ENCODE measurements at regions not wholly inside any gene's neighbourhood (a gene's known extent, or its start where the extent isn't known, plus 50 kb on each side); places are given as distances from the start of the nearest gene placed in this dataset.

DNA sequence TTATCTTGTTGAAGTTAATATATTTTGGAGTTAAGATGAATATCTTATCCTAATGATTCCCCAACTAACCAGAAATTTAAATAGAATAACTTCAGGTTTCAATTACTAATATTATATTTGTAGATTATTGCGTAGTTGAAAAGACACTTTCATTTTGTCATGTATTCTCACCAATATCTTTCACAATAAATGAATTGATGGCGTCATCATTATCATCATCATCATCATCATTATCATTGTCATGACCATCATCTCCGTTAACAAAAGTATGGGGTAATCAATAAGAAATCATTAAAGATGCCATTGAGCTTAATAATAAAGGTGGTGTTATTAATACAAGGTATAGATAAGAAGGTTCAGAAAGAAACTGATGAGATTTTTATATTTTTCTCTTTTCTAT, 768.8 kb upstream of the SLC10A2 start:
- CTCF ChIA-PET: no interaction called here
- Histone ChIP-seq H3K27me3 (ENCODE audit: low read length) (no peaks in the 10 kb centered on the region), H3K9me3 (ENCODE audit: low read length) (no peaks in the 10 kb centered on the region), H4K20me1 (ENCODE audit: low read length) (no peaks in the 10 kb centered on the region), H3K36me3 (ENCODE audit: low read depth, low read length) (no peaks in the 10 kb centered on the region), H3K4me3 (ENCODE audit: low read length) (no peak overlapping the region), H3K27ac (ENCODE audit: low read length) (no peak overlapping the region), H2AFZ (ENCODE audit: low read length) (no peak overlapping the region), H3K4me1 (ENCODE audit: insufficient read depth, low read length) (no peaks in the 10 kb centered on the region), H3K9ac (ENCODE audit: low read length) (no peak overlapping the region), H3K9me2 (replicated peaks; ENCODE audit: low read length) (no peaks in the 10 kb centered on the region), H3K4me2 (ENCODE audit: low read length) (no peak overlapping the region), H3K79me2 (ENCODE audit: low read length) (no peaks in the 10 kb centered on the region), H3F3A (ENCODE audit: low read length, unreplicated experiment) (no peaks in the 10 kb centered on the region)
- no TSS peak for BruUV-seq (replicated peaks)
- POLR2A ChIA-PET (ENCODE audit: unreplicated experiment): no interaction called here
- ATAC-seq (no peak), DNase-seq (no peak)
- intact Hi-C loops (cut with micrococcal nuclease): no loop called here
- no peak for TF ChIP-seq EZH2phosphoT487 (IDR thresholded peaks at IDR 0.05; ENCODE audit: borderline replicate concordance, low read length)
- no peak for TF ChIP-seq EZH2 (IDR thresholded peaks at IDR 0.05; ENCODE audit: low read length, unreplicated experiment)
- no peak for TF ChIP-seq CTCF (conservative IDR thresholded peaks at IDR 0.05; ENCODE audit: low read depth, low read length)

GRCh38 chr13:103833294-103833852, 767.2 kb upstream of the SLC10A2 start:
- Histone ChIP-seq H3K4me3 (ENCODE audit: low read length) (no peak overlapping the region), H3K9me3 (ENCODE audit: low read length) (no peaks in the 10 kb centered on the region), H2AFZ (ENCODE audit: low read length) (no peak overlapping the region), H4K20me1 (ENCODE audit: low read length) (no peaks in the 10 kb centered on the region), H3K4me2 (ENCODE audit: low read length) (no peak overlapping the region), H3F3A (ENCODE audit: low read length, unreplicated experiment) (no peaks in the 10 kb centered on the region), H3K79me2 (ENCODE audit: low read length) (no peaks in the 10 kb centered on the region), H3K9ac (ENCODE audit: low read length) (no peak overlapping the region), H3K27ac (ENCODE audit: low read length) (no peak overlapping the region), H3K27me3 (ENCODE audit: low read length) (no peaks in the 10 kb centered on the region), H3K36me3 (ENCODE audit: low read depth, low read length) (no peaks in the 10 kb centered on the region), H3K4me1 (ENCODE audit: insufficient read depth, low read length) (no peaks in the 10 kb centered on the region), H3K9me2 (replicated peaks; ENCODE audit: low read length) (no peaks in the 10 kb centered on the region)
- no TSS peak for BruUV-seq (replicated peaks)
- intact Hi-C loops (cut with micrococcal nuclease): no loop called here
- CTCF ChIA-PET: no interaction called here
- DNase-seq: no peak
- ATAC-seq: no peak
- TF ChIP-seq CTCF (conservative IDR thresholded peaks at IDR 0.05; ENCODE audit: low read depth, low read length): no peak
- TF ChIP-seq EZH2phosphoT487 (IDR thresholded peaks at IDR 0.05; ENCODE audit: borderline replicate concordance, low read length): no peak
- TF ChIP-seq EZH2 (IDR thresholded peaks at IDR 0.05; ENCODE audit: low read length, unreplicated experiment): no peak
- POLR2A ChIA-PET (ENCODE audit: unreplicated experiment): interaction anchor here (0.6 kb wide), 1 partner anchor 641 kb away, joined by 3 read pairs; no protein-coding TSS in a partner anchor

DNA sequence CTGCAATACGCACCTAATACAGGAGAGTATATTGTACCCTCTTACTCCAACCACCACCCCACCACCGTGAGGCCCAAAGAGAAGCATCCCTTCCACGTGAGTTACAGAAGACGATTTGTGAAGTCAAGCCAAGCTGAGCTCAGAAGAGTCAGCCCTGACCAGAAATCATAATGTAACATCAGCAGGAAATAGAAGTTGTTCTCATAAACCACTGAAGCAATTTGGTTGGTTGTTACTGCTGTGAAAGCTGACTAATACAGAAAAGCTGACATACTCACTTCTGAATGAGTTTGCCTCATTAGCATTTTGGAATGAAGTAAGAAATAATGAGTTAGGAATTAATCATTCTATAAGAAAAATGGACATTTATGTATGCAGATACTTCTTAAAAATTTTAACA, 749.4 kb upstream of the SLC10A2 start:
- Histone ChIP-seq H3K9ac (ENCODE audit: low read length) (no peak overlapping the region), H3K4me3 (ENCODE audit: low read length) (no peak overlapping the region), H3K9me2 (replicated peaks; ENCODE audit: low read length) (no peaks in the 10 kb centered on the region), H3K27ac (ENCODE audit: low read length) (no peak overlapping the region), H3K4me2 (ENCODE audit: low read length) (no peak overlapping the region), H4K20me1 (ENCODE audit: low read length) (no peaks in the 10 kb centered on the region), H2AFZ (ENCODE audit: low read length) (no peak overlapping the region), H3K4me1 (ENCODE audit: insufficient read depth, low read length) (no peaks in the 10 kb centered on the region), H3K9me3 (ENCODE audit: low read length) (no peaks in the 10 kb centered on the region), H3F3A (ENCODE audit: low read length, unreplicated experiment) (no peaks in the 10 kb centered on the region), H3K79me2 (ENCODE audit: low read length) (no peaks in the 10 kb centered on the region), H3K27me3 (ENCODE audit: low read length) (no peaks in the 10 kb centered on the region), H3K36me3 (ENCODE audit: low read depth, low read length) (no peaks in the 10 kb centered on the region)
- DNase-seq (no peak), ATAC-seq (no peak)
- ChIA-PET CTCF (no interaction called here), POLR2A (ENCODE audit: unreplicated experiment) (no interaction called here)
- intact Hi-C loops (cut with micrococcal nuclease): no loop called here
- TF ChIP-seq CTCF (conservative IDR thresholded peaks at IDR 0.05; ENCODE audit: low read depth, low read length): no peak
- TF ChIP-seq EZH2phosphoT487 (IDR thresholded peaks at IDR 0.05; ENCODE audit: borderline replicate concordance, low read length): no peak
- TF ChIP-seq EZH2 (IDR thresholded peaks at IDR 0.05; ENCODE audit: low read length, unreplicated experiment): no peak
- no TSS peak for BruUV-seq (replicated peaks)
